Kidney capillary endothelial cell (primary cell): ENCODE measurements at regions not wholly inside any gene's neighbourhood (a gene's known extent, or its start where the extent isn't known, plus 50 kb on each side); places are given as distances from the start of the nearest gene placed in this dataset.

ENCODE experiments used
- DNase-seq: peaks from one replicate; pipeline ENCODE4 v3.0.0-alpha.2; 2018; ENCODE audit warnings: low spot score

DNA sequence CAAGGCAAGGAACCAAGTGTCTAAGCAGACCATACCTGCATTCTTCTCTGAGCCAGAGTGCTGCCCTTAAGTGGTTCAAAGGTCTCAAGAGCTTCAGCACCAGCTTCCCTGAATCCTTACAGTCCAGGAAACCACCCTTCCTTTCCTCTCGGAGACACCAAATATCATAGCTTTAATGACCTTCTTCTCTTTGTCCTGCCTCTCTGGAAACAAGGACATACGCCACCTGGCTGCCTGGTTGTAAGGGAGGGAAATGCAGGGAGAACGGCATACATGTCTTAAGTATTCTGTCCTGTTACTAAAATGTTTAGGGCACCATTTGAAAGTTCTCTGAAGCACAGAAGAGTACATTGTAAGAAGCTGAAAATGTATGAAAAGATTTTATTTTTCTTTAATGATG lies 155.6 kb upstream of the ARRDC4 start:
- no peak for DNase-seq

DNA sequence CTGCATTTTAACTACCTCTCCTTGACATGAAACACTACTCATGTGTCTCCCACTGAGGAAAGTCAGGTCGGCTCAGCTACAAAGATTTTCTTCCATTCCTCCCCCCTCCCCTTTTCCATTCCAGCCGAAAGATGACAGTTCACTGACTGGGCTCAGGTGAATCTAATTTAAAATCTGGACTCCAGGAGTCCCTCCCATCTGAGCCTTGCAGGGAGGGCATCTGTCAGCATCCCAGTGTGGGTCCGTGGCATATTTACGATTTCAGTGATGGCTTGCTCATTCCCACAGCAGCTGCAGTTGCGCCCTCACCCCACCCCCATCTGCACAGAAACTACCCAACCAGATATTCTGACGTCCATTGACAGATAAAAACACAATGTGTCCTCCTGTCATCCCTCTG lies 153.7 kb upstream of the ARRDC4 start:
- no peak for DNase-seq

GRCh38 chr15:97815835-97816234 lies 144.7 kb upstream of the ARRDC4 start:
- DNase-seq, result no peak

GRCh38 chr15:97817276-97817890 lies 143.1 kb upstream of the ARRDC4 start:
- no peak for DNase-seq

DNA sequence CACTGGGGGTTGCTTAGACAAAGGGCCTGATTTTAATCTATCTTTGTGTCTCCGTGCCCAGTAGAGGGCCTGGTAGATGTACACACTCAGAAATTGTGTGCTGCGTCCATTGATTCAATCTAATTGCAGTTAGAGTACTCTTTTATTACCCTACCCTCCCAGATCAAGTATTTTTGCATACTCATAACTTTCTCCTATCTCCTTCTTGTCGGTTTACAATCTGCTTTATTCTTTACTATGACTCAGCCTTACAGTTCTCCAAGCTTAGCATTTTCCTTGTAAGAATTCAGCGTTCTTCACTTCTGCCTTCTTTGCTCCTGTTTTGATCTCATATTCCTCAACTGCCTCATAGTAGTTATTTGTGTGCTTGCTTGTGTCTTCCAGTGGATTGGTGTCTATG lies 124.5 kb upstream of the ARRDC4 start:
- no peak for DNase-seq

- no peak for DNase-seq
Measured at GRCh38 chr15:97837896-97838295, 122.6 kb upstream of the ARRDC4 start.

DNA sequence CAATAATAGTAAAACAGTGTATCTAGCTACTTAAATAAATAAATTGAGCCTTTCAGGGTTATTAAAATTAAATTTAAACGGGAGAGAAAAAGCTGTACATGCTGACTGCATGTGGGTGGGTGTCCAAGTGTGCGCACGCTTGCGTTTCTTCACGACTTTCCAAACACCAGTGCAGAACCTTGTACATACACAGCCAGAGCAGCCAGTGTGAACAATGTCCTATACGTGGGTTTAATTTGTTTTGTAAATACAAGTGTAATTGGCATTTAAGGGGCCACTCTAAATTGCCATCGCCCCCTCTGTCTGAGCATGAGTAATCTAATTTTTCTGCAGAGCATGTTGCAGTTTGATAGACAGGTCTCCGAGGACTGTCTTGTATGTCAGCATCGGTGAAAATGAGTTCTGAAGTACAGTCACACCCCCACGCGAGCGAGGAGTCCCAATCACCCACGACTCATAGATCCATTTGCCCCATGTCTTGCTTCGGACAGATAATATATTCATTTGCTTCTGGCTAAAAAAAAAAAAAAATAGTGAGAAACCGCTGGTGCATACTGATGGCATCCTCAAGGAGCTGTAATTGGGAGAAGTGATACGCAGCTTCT lies 121.8 kb upstream of the ARRDC4 start:
- no peak for DNase-seq

- no peak for DNase-seq
Measured at GRCh38 chr15:97840501-97840900, 120.0 kb upstream of the ARRDC4 start.

DNA sequence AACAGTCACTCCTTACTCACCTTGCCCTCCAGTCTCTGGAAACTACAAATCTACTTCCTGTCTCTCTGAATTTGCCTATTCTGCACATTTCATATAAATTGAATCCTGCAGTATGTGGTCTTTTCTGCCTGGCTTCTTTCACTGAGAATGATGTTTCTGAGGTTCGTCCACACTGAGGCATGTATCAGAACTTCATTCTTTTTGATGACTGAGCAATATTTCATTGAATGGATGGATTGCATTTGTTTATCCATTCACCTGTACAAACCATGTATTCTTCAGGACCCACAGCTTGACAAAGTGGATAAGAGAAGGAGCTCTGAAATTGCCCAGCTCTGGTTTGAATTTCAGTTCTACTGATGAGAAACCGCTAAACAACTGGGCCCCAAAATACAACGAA lies 118.9 kb upstream of the ARRDC4 start:
- no peak for DNase-seq

- no peak for DNase-seq
Measured at GRCh38 chr15:97849183-97849582, 111.3 kb upstream of the ARRDC4 start.

DNA sequence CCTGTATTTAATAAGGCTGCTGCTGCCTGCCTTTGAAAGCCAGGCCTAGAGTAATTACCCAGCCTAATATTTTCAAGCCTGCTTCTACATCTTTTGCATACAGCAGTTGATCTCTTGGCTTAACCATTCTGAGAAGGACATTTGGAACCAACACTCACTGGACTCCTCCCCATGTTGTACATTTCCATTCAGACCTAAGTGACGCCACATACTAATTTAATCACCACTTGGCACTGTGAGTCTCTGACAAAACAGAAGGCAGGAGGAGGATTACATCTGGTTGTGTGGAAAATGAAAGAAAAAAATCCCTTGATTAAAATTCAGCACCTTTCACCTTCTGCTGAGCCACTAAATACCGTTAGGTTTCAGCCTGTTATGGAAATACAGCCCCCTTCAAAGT lies 102.2 kb upstream of the ARRDC4 start:
- DNase-seq, result no peak

- DNase-seq, result no peak
Measured at GRCh38 chr15:97861529-97862260, 98.8 kb upstream of the ARRDC4 start.

DNA sequence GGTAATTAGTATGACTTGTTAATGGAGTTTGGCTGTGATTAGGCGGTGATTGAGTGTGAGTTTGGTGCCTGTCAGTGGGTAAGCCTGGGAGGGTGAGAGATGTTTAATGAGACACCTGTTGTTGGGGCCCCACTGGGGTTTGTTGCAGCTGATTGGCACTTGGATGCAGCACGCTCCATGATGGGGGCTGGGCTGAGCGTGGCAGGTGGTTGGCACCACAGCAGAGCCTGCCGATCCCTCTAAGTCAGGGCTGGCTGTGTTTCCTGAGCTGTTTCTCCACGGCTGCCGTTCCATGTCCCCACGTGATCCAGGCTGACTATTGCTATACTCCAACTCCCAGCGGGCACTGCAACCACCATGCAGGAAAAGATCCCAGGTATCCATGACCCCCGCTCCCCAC lies 93.5 kb upstream of the ARRDC4 start:
- no peak for DNase-seq

DNA sequence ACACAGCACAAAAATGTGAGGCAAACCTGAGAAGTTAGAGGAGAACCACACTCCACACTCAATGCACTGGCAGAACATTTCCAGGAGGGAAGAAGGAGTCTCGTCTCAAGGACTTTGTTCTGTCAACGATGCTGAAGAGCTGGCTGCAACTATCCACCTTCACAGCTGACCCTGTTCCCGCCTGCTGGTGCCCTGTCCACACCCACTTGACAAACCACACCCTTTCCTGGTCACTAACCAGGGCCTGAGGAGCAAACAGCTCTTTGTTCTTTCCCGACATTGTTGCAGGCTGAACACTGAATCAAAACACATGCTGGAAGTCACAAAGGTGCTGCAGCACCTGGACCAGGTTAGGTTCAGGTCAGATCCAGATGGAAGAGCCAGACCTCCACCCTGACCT lies 92.6 kb upstream of the ARRDC4 start:
- DNase-seq, result no peak

DNA sequence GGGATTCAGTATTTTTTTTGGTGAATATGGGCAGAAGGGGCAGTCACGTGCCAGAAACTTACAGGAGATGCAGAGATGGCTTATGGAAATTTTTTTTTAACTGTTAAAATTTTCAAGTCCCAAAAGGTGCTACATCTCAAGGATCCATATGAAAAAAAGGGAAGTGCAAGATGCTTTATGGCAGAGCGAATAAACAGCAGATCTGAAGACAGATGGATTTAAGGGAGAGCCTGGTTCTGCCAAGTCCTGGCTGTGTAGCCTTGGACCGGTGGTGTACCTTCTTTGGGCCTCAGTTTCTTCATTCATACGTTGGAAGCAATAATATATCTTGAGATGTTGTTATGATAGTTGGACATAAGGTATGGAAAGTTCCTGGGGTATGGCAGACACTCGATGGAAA lies 91.5 kb upstream of the ARRDC4 start:
- DNase-seq, result no peak

DNA sequence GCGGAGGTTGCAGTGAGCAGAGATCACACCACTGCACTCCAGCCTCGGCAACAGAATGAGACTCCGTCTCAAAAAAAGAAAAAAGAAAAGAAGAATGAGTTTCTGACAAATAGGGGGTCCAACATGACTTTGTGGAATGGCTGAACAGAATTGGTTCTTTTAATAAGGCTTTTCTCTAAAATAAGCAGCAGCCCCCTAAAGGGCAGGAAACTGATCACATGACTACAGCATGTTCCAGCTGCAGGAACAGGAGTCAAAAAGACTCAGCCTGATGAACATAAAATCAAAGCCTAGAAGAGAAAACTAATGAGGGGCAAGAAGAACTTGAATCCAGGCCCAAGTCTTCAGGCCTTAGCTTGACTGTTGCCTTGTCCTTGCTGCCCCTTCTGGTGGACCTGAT lies 89.7 kb upstream of the ARRDC4 start:
- no peak for DNase-seq

GRCh38 chr15:97874139-97874538 lies 86.4 kb upstream of the ARRDC4 start:
- DNase-seq, result no peak

GRCh38 chr15:97875025-97875512 lies 85.4 kb upstream of the ARRDC4 start:
- no peak for DNase-seq

DNA sequence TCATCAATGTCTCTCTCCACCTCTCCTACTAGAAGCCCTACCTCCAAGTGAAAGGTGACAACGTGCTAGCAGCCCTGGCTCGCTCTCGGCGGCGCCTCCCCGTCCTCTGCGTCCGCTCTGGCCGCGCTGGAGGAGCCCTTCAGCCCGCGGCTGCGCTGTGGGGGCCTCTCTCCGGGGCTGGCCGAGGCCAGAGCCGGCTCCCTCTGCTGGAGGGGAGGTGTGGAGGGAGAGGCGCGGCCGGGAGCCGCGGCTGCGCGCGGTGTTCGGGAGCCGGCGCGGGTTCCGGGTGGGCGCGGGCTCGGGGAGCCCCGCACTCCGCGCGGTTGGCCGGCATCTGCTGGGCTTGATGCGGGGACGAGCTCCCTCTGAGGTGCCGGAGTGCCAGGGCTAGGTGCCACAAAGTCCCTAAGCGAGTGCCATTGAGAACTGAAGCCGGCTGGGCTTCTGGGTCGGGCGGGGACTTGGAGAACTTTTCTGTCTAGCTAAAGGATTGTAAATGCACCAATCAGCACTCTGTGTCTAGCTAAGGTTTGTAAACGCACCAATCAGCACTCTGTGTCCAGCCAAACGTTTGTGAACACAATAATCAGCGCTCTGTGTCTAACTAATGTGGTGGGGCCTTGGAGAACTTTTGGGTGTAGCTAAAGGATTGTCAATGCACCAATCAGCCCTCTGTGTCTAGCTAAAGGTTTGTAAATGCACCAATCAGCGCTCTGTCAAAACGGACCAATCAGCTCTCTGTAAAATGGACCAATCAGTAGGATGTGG lies 84.8 kb upstream of the ARRDC4 start:
- no peak for DNase-seq

DNA sequence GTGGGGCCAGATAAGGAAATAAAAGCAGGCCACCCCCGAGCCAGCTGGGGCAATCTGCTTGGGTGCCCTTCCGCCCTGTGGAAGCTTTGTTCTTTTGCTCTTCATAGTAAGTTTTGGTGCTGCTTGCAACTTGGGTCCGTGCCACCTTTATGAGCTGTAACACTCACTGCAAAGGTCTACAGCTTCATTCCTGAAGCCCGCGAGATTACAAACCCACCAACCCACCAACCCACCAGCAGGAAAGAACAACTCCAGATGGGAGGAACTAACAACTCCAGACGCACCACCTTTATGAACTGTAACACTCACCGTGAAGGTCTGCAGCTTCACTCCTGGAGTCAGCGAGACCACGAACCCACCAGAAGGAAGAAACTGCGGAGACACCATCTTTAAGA lies 84.2 kb upstream of the ARRDC4 start:
- no peak for DNase-seq

GRCh38 chr15:97881346-97881965 lies 79.0 kb upstream of the ARRDC4 start:
- no peak for DNase-seq

DNA sequence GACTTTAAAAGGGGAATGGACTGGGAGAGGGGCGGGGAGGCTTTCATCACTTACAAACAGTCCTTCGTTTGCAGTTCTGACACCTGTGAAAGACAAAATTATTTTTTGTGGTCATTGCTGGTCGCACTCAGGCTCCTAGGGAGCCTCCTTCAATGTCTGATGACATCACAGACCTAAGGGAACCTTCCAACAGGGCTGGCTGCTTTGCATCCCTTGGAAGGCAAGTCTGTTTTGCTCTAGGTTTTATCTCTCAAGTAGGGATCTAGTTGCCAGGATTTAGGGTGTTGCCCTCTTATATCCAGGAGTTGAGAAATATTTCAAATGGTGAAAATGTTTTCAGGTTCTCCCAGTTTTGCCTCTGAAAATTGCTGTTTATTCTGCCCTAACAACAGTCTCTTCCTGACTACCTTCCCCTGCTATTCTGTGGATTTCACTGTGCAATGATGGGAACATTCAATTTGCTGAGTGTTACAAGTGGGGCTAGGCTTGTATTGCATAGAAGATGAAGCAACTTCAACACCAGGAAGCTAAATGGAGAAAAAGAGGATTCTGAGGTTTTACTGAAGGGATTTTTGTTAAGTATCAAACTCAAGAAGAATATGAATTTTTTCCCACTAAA lies 75.9 kb upstream of the ARRDC4 start:
- no peak for DNase-seq
